H1 (cell line): ENCODE measurements at regions not wholly inside any gene's neighbourhood (a gene's known extent, or its start where the extent isn't known, plus 50 kb on each side); places are given as distances from the start of the nearest gene placed in this dataset.
"Not testable (repeated sequence)": the region's sequence is repeated elsewhere in the genome, so short reads cannot be mapped to it uniquely, and the experiment has no call there.

Experiments used
- CTCF ChIA-PET: fragments of 300-600 bp; sonication (Branson Sonifier 250); formaldehyde crosslinking; loops from one replicate; lab custom pipeline; 2021; ENCODE audit not compliant: partially characterized antibody; lab: Charles Lee
- POLR2A ChIA-PET: fragments of 300-600 bp; sonication (Branson Sonifier 250); formaldehyde crosslinking; loops from one replicate; lab custom pipeline; 2021; ENCODE audit warnings: inconsistent platforms; ENCODE audit not compliant: partially characterized antibody; lab: Charles Lee
- DNase-seq, 2 experiments: peaks; one replicate each; pipeline versions ENCODE4 v3.0.0 to v3.0.0-alpha.2; 2010 to 2022; ENCODE audit warnings: low spot score in 2 of 2, low read depth in 1 of 2, mixed read lengths in 1 of 2
- FAIRE-seq: peaks from 2 replicates; lab custom pipeline; 2011; peaks lifted over from hg19 to GRCh38; lab: Jason Lieb, UNC
- H2AFZ ChIP-seq: 2 replicates; pipeline ENCODE4 v1.8.1; 2012; ENCODE audit warnings: low read length, inconsistent platforms
- H2AK5ac ChIP-seq: 2 replicates; pipeline ENCODE4 v1.6.1; 2013; ENCODE audit warnings: low read depth, low read length
- H2BK120ac ChIP-seq: replicated peaks from 2 replicates; pipeline ENCODE3; 2013; ENCODE audit warnings: low read depth, low read length, inconsistent platforms
- H2BK12ac ChIP-seq: 2 replicates; pipeline ENCODE4 v1.6.1; 2013; ENCODE audit warnings: low read depth, low read length
- H2BK15ac ChIP-seq: 2 replicates; pipeline ENCODE4 v1.6.1; 2013; ENCODE audit warnings: low read length
- H2BK20ac ChIP-seq: 2 replicates; pipeline ENCODE4 v1.6.1; 2013; ENCODE audit warnings: low read length
- H2BK5ac ChIP-seq: 2 replicates; pipeline ENCODE4 v1.6.1; 2013; ENCODE audit warnings: low read depth, low read length
- H3K14ac ChIP-seq: 2 replicates; pipeline ENCODE4 v1.6.1; 2013; ENCODE audit warnings: inconsistent platforms; ENCODE audit not compliant: insufficient read length
- H3K18ac ChIP-seq: 2 replicates; pipeline ENCODE4 v1.6.1; 2013; ENCODE audit warnings: low read length; ENCODE audit errors: extremely low read depth
- H3K23ac ChIP-seq: 2 replicates; pipeline ENCODE4 v1.6.1; 2013; ENCODE audit warnings: inconsistent platforms; ENCODE audit not compliant: insufficient read length
- H3K23me2 ChIP-seq: 2 replicates; pipeline ENCODE4 v1.6.1; 2013; ENCODE audit warnings: low read depth, low read length
- H3K27ac ChIP-seq: 2 replicates; pipeline ENCODE4 v1.6.1; 2011; ENCODE audit warnings: low read depth, low read length, inconsistent platforms
- H3K27me3 ChIP-seq, 4 experiments: replicated peaks in 1 of 4; 1 replicate in 1 of 4; 2 replicates in 3 of 4; pipeline versions ENCODE4 v1.6.1 to v1.8.1; 2011 to 2013; ENCODE audit warnings: low read length in 3 of 4, mild to moderate bottlenecking in 3 of 4, inconsistent platforms in 2 of 4, mixed read lengths in 2 of 4, moderate library complexity in 1 of 4; ENCODE audit not compliant: control insufficient read depth in 3 of 4, insufficient read depth in 3 of 4; ENCODE audit errors: extremely low read depth in 1 of 4
- H3K36me3 ChIP-seq, 4 experiments: 2 replicates each; pipeline versions ENCODE4 v1.6.1 to v1.8.1; 2011 to 2013; ENCODE audit warnings: mild to moderate bottlenecking in 4 of 4, low read length in 3 of 4, moderate library complexity in 2 of 4, control low read depth in 1 of 4, inconsistent platforms in 1 of 4; ENCODE audit not compliant: insufficient read depth in 4 of 4, control insufficient read depth in 2 of 4
- H3K4ac ChIP-seq: replicated peaks from 2 replicates; pipeline ENCODE3; 2013; ENCODE audit warnings: low read length, low read depth, mixed read lengths, inconsistent platforms; ENCODE audit not compliant: insufficient read length
- H3K4me1 ChIP-seq, 4 experiments: replicated peaks in 1 of 4; 1 replicate in 1 of 4; 2 replicates in 3 of 4; pipeline versions ENCODE4 v1.6.1 to v1.8.1; 2011 to 2013; ENCODE audit warnings: low read length in 3 of 4, inconsistent platforms in 2 of 4, mixed read lengths in 1 of 4; ENCODE audit not compliant: insufficient read depth in 4 of 4, control insufficient read depth in 3 of 4
- H3K4me2 ChIP-seq, 2 experiments: 2 replicates each; pipeline versions ENCODE4 v1.6.1 to v1.8.1; 2011 to 2013; ENCODE audit warnings: low read depth in 2 of 2, low read length in 2 of 2, control low read depth in 1 of 2, inconsistent platforms in 1 of 2, mild to moderate bottlenecking in 1 of 2; ENCODE audit not compliant: insufficient read depth in 1 of 2
- H3K4me3 ChIP-seq, 4 experiments: fragments of 200-600, 300-600 bp in 1 of 4; sonication (generic), shearing (Covaris generic), sonication (Bioruptor Twin) in 1 of 4; 2 replicates each; pipeline versions ENCODE4 v1.5.1 to v1.8.1; 2011 to 2016; ENCODE audit warnings: low read length in 4 of 4, low read depth in 3 of 4, control low read depth in 2 of 4, inconsistent platforms in 2 of 4, mild to moderate bottlenecking in 2 of 4, mixed read lengths in 1 of 4, moderate library complexity in 1 of 4; ENCODE audit not compliant: insufficient read depth in 2 of 4; ENCODE audit errors: extremely low read depth in 1 of 4
- H3K56ac ChIP-seq: replicated peaks from 2 replicates; pipeline ENCODE3; 2013; ENCODE audit warnings: low read depth, mild to moderate bottlenecking, mixed read lengths, low read length, inconsistent platforms; ENCODE audit not compliant: insufficient read length
- H3K79me1 ChIP-seq: 2 replicates; pipeline ENCODE4 v1.6.1; 2013; ENCODE audit warnings: low read depth, low read length, control low read depth
- H3K79me2 ChIP-seq, 2 experiments: 2 replicates each; pipeline versions ENCODE4 v1.6.1 to v1.8.1; 2012 to 2013; ENCODE audit warnings: low read length in 2 of 2, mild to moderate bottlenecking in 2 of 2, inconsistent platforms in 1 of 2; ENCODE audit not compliant: insufficient read depth in 2 of 2, control insufficient read depth in 1 of 2
- H3K9ac ChIP-seq, 4 experiments: replicated peaks in 1 of 4; 1 replicate in 1 of 4; 2 replicates in 3 of 4; pipeline versions ENCODE4 v1.6.1 to v1.8.1; 2011 to 2013; ENCODE audit warnings: low read depth in 3 of 4, low read length in 3 of 4, control low read depth in 2 of 4, mild to moderate bottlenecking in 2 of 4, moderate library complexity in 2 of 4, inconsistent platforms in 1 of 4; ENCODE audit errors: extremely low read depth in 1 of 4
- H3K9me3 ChIP-seq, 2 experiments: 2 replicates each; pipeline versions ENCODE4 v1.6.1 to v1.8.1; 2012 to 2013; ENCODE audit warnings: mild to moderate bottlenecking in 2 of 2, moderate library complexity in 2 of 2, control low read depth in 1 of 2, inconsistent platforms in 1 of 2, low read depth in 1 of 2, low read length in 1 of 2, mixed read lengths in 1 of 2; ENCODE audit not compliant: insufficient read depth in 2 of 2
- H4K20me1 ChIP-seq, 2 experiments: replicated peaks in 1 of 2; 2 replicates each; pipeline versions ENCODE3 to v1.8.1; 2011 to 2013; ENCODE audit warnings: inconsistent platforms in 2 of 2, low read length in 2 of 2, mild to moderate bottlenecking in 1 of 2; ENCODE audit not compliant: insufficient read depth in 2 of 2, control insufficient read depth in 1 of 2
- H4K5ac ChIP-seq: 2 replicates; pipeline ENCODE4 v1.6.1; 2013; ENCODE audit warnings: low read length, low read depth, mixed read lengths, inconsistent platforms; ENCODE audit not compliant: insufficient read length
- H4K8ac ChIP-seq: 2 replicates; pipeline ENCODE4 v1.8.0; 2013; ENCODE audit warnings: mild to moderate bottlenecking, moderate library complexity, low read length, inconsistent platforms; ENCODE audit not compliant: insufficient read depth; ENCODE audit errors: extremely low read depth
- H4K91ac ChIP-seq: replicated peaks from 2 replicates; pipeline ENCODE3; 2013; ENCODE audit warnings: low read length, mixed read lengths, inconsistent platforms; ENCODE audit not compliant: insufficient read length
- WGBS, 2 experiments: shearing (Covaris generic) in 1 of 2; methylation state at CpG; one replicate each; pipeline versions ENCODE4 v1.1.6 to v1.1.7; 2013 to 2015; ENCODE audit warnings: low lambda C conversion rate in 2 of 2, mixed read lengths in 2 of 2, inconsistent platforms in 1 of 2, low coverage in 1 of 2, missing lambda C conversion rate in 1 of 2; ENCODE audit not compliant: insufficient replicate concordance in 2 of 2, insufficient coverage in 1 of 2, insufficient read length in 1 of 2; ENCODE audit errors: extremely low coverage in 1 of 2, missing lambda C conversion rate in 1 of 2; 5-methylcytosine and 5-hydroxymethylcytosine counted together

DNA sequence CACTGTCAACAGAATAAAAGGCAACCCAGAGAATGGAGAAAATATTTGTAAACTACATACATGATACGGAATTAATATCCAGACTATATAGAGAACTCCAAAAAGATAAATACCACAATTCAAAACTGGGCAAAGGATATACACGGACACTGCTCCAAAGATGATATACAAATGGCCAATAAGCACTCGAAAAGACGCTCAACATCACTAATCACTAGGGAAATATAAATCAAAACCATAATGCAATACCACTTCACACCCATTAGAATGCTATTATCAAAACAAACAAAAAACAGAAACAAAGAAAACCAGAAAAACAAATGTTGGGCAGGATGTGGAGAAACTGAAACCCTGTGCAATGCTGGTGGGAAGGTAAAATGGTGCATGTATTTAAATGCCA lies 1764.6 kb upstream of the DEFB115 start:
- H3K4ac ChIP-seq, H4K8ac ChIP-seq, H2BK120ac ChIP-seq, H3K27ac ChIP-seq, H3K56ac ChIP-seq, H3K27me3 ChIP-seq, H2AFZ ChIP-seq, H3K18ac ChIP-seq, H3K4me3 ChIP-seq, H3K14ac ChIP-seq, H4K5ac ChIP-seq, H3K79me1 ChIP-seq, H2BK12ac ChIP-seq, H3K23ac ChIP-seq, H3K4me2 ChIP-seq, H4K91ac ChIP-seq, H3K36me3 ChIP-seq, H3K4me1 ChIP-seq, H3K79me2 ChIP-seq, DNase-seq, CTCF ChIA-PET, H2AK5ac ChIP-seq, H2BK5ac ChIP-seq, FAIRE-seq, H3K23me2 ChIP-seq, H3K9ac ChIP-seq, H2BK20ac ChIP-seq, H4K20me1 ChIP-seq, H2BK15ac ChIP-seq, POLR2A ChIA-PET: not testable (repeated sequence)
- WGBS, 2 experiments, result 83% methylated on average over 4 of the region's 4 CpGs; no CpG with 5 or more reads in 1 of the 2 experiments
- peaks cover 16 to 24% of the 10 kb centered on the region in 2 experiments; a peak in 3 of 4 replicates for H3K9me3 ChIP-seq

DNA sequence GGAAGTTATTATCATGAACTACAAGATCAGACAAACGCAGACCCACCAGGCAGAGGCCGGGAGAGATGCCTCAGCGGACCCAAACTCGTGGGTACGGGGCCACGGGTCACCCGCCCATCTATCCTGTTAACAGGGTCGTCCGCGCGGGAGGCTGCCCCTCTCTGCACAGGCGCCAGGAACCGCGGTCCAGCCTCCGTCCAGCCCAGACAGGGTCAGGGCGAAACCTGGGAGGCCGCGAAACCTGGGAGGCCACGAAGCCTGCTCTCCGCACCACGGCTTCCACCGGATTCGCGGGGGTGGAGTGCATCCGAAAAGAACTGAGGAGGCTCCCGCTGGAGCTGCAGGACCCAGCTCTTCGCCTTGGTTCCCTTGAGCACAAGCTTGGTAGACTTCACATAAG lies 1760.7 kb upstream of the DEFB115 start:
- H3K4ac ChIP-seq, FAIRE-seq, H3K27ac ChIP-seq, H3K23me2 ChIP-seq, H3K79me1 ChIP-seq, H2BK12ac ChIP-seq, H4K5ac ChIP-seq, H3K4me3 ChIP-seq, H3K4me1 ChIP-seq, H2AK5ac ChIP-seq, DNase-seq, POLR2A ChIA-PET, H4K91ac ChIP-seq, H3K9ac ChIP-seq, H4K20me1 ChIP-seq, H3K18ac ChIP-seq, H3K56ac ChIP-seq, H3K27me3 ChIP-seq, H2BK15ac ChIP-seq, H4K8ac ChIP-seq, H2BK120ac ChIP-seq, CTCF ChIA-PET, H3K23ac ChIP-seq, H2BK5ac ChIP-seq, H3K4me2 ChIP-seq, H2AFZ ChIP-seq, H3K36me3 ChIP-seq, H3K79me2 ChIP-seq, H3K14ac ChIP-seq, H2BK20ac ChIP-seq: not testable (repeated sequence)
- peaks cover 12 to 39% of the 10 kb centered on the region in 2 experiments for H3K9me3 ChIP-seq
- WGBS, 2 experiments, result 80% methylated on average over 19 of the region's 27 CpGs; no CpG with 5 or more reads in 1 of the 2 experiments
